ENCODE measurements at regions not wholly inside any gene's neighbourhood (a gene's known extent, or its start where the extent isn't known, plus 50 kb on each side); places are given as distances from the start of the nearest gene placed in this dataset.
"Not testable (repeated sequence)": the region's sequence is repeated elsewhere in the genome, so short reads cannot be mapped to it uniquely, and the experiment has no call there.

DNA sequence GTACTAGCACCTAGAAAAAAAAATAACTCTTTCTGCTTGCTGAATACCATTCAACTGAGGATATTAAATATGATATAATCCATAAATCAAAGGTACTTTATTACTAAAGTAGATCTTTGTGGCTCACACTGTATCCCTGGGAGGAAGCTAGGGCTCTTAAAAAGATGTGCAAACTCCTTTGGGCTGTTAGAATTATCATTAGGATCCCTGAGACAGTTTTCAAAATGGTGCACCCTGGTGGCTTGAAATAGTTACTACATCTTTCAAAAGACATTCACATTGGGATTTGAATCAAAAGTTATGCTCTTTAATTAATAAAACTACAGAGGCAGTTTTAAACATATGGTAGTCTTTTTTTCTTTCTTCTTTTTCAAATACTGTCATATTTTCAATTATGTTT, 228.5 kb upstream of the G2E3 start:
- no peak for DNase-seq

DNA sequence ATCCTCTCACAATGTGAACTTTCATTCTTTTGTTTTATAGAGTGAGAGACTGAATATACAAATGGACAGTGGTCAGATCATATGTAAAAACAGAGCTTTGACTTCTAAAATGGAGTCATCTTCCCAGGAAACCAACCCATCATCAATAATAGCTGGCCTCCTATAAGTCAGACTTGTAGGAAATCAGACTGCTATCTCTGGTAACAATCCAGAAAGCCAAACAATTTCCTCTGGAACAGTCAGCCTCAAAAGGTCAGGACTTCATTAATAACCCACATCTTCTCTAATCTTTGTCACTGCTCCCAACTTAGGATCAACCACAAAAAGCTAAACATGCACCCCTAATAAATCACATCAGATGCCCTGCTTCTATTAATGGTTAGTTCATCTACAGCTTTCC, 227.9 kb upstream of the G2E3 start:
- DNase-seq, result no peak

DNA sequence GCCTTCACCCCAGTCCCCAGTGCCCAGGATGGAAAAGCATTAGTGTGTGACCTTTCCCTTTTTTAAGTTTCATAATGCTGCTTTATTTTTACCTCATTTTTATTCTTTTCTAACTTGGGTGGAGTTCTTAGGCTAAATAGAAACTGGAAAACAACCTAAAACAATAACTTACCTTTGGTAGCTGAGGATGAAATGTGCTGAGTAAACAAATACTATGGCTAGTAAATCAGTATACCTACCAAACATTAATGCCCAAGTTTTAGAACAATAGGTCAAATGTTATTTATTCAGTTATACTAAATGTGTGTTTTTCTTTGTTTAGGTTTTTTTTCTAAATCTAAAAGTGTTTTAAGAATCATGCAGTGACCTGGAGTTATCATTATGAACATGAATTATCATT, 226.6 kb upstream of the G2E3 start:
- DNase-seq, result no peak

GRCh38 chr14:30333934-30334333, 225.0 kb upstream of the G2E3 start:
- DNase-seq, result no peak

GRCh38 chr14:30337456-30337855, 221.5 kb upstream of the G2E3 start:
- no peak for DNase-seq

GRCh38 chr14:30339311-30339901, 219.6 kb upstream of the G2E3 start:
- DNase-seq, result no peak

DNA sequence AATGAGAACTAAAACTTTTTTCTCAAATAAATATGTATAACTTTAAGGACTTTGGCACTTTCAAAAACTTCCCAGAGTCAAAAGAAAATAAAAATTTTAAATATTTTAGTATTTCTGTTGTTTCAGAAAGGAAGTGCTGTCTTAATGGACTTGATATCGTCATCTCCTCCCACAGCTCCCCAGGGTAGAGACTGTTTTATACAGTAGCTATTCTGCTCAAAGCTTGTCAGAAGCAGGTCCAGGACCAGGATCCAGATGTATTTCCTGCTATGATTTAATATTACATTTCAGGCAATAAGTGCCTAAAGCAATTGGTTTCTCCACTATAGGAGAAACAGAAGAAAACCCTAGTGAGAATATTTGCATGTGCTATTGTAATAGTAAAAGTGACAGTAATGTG, 218.5 kb upstream of the G2E3 start:
- DNase-seq, result no peak

DNA sequence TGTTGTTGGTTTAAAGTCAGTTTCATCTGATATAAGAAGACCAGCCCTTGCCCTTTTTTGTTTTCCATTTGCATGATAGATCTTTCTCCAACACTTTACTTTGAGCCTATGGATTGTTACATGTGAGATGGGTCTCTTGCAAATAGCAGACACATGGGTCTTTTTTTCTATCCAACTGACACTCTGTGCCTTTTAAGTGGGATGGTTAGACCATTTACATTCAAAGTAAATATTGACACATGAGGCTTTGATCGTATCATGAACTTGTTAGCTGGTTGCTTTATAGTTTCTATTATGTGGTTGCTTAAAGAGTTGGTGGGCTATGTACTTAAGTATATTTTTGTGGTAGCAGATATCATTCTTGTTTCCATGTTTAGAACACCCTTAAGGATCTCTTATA, 213.4 kb upstream of the G2E3 start:
- no peak for DNase-seq

GRCh38 chr14:30348445-30348844, 210.5 kb upstream of the G2E3 start:
- no peak for DNase-seq

GRCh38 chr14:30349520-30349919, 209.4 kb upstream of the G2E3 start:
- DNase-seq, result no peak

DNA sequence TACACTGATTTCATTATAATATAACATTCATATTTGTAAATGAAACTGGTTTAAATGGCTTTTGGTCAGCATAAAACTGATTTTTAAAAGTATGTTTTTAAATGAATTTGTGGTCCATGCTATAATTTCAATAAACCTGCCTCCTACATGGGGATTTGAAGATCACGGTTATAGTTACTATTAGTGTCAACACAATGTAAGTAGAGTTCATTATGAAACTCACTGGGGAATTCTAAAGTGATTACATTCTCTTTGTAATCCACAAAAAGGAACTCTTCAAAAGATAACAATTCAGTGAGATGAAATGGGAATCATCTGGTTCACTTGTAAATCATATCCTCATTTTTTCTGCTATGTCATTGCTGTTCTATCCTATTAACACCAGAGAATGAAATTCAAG, 204.5 kb upstream of the G2E3 start:
- DNase-seq, result no peak

DNA sequence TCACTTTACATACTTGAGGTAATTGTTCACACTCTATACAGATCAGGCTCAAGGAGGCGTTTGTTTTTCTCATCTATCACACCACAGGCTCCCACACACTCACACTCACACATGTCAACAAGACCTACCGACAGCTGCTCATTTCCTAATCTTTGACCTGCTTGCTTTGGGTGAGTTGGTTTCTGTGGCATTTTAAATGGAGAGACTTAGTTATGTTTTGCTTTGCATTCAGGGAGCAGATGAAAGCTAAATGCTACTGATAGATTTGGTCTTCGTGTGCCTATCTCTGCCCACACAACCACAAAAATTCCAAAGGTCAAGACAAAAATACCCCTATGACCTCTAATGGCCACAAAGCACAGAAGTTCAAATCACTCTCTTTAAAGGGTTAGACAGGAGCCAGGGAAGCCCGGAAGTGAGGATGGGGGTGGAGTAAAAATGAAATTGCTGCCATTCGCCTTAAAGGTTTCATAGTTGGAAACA, 203.5 kb upstream of the G2E3 start:
- DNase-seq, result no peak

DNA sequence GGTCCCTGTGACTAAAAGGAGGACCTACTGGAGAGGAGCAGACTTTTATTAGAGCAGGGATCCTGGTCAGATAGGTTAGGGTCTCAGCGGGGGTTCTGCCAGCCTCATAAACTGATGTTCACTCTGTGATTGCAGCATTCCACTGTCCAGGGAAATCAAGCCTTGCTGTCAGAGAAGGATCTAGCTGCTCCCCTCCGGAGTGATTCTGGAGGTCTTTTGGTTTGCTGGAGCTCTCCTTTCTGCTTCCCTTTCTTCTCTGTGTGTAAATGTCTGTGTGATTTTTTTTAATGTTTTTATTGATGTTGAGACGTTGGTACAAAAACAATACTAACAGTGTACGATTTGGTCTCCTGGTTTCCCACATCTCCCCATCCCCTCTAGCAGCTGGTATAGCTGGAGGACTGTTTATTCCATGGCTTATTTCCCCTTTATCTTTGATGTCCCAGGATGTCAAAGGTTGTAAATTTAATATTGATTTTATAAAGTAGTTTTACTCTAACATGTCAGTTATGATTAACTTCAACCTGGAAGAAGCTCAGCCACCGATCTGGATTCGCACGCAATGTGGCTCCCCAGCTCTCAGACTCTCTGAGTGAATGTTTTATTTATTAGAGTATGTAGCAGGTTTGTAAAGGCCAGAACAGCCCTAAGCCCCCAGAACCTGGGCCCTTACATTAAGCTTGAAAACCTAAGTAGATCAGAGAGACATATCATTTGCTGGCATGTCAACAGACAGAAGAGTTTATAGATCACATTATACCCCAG, 202.3 kb upstream of the G2E3 start:
- DNase-seq, result no peak

DNA sequence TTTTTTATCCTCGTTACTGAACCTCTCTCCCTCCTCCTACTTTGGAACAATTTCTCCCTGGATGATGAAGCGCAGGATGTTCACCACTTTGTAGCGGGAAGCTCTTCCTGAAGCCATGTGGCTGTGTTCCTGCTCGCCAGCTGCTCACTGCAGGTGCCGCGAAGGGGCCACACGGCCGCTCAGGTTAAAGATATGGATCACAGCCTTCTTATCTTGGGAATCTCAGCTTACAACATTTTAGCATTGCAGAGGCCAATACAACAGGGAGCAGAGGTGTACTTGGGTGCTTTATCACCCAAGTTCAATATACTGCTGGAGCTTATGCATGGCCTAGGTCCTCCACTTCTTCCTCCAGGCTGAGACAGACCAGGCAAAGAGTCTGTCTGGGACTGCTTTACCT, 201.2 kb upstream of the G2E3 start:
- DNase-seq, result no peak

DNA sequence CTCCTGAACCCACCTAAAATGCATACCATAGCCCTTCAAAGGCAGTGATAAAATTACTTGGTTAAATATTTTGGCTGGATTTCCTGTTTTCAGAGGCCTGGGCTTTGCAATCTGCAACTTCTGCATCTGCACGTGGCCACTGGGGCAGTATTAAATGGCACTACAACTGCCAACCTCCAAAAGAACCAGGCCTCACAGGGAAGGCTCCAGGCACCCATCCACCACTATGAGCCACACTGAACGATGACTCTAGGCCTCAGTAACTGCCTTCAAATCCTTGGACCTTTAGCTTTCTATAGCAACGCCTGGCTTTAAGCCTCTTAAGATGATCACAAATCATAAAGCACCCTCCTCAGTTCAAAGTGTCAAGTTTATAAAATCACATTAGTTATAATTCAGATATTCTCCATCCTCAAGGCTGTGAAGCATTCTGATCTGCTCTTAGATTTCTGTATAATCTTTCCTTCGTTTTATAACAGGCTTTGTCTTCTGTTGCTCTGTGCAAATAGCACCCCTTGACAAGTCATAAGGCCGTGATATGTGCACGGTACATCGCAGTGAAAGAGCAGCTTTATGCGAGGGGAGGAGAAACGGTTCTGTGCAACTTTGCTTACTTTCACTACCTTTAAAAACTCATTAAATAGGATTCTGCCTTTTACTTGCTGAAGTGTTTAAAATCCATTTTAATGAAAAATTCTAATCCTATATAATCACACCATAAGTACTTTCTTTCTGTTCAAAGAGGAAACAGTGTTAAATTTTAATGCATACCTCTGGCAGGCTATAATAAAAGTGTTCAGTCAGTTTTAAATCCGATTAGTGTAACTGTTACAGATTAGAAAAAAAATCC, 196.4 kb upstream of the G2E3 start:
- DNase-seq, result no peak

GRCh38 chr14:30363219-30363880, 195.6 kb upstream of the G2E3 start:
- DNase-seq, result not testable (repeated sequence)

GRCh38 chr14:30369502-30370180, 189.3 kb upstream of the G2E3 start:
- DNase-seq, result no peak

DNA sequence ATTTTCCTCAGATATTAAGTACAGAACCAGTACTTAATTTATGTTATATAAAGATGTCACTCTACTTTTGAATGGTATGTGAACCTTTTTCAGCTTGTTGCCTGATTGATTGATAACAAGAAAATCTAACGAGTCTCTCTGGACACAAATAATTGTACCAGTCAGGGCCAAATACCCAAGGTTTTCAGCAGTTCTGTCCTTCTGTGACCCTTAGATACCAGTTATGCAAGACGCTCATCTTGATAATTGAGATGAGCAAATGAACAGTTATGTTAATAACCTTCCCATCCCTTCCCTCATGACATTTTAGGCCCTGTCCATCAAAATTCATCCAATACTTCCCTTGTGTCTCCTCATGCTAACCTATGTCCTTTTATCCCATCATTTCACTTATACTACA, 185.9 kb upstream of the G2E3 start:
- no peak for DNase-seq

GRCh38 chr14:30373526-30373925, 185.4 kb upstream of the G2E3 start:
- no peak for DNase-seq

DNA sequence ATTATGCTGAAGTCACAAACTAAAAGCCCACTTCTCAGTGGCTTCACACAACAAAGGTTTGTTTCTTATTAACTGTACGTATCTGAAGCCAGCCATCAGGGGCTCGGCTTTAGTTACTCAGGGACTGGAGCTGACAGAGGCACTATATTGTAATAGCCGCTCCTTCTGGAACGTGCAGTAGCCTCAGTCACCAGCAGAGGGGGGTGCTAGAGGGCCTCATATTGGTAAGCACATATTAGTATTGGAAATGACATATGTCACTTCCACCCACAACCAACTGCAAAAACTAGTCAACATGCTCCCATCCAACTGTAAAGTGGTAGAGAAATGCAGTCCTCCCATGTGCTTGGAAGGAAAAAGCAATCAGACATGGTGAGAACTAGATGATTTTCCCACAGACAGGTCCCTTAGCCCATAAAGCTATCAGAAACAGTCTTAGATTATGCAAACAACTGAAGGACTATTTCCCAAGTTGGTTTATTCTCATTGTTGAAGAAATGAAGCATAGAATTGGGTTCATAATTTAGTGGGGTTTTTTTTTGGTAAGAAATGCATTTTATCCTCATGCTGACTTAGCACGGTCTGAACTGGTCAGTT, 183.6 kb upstream of the G2E3 start:
- DNase-seq, result no peak

DNA sequence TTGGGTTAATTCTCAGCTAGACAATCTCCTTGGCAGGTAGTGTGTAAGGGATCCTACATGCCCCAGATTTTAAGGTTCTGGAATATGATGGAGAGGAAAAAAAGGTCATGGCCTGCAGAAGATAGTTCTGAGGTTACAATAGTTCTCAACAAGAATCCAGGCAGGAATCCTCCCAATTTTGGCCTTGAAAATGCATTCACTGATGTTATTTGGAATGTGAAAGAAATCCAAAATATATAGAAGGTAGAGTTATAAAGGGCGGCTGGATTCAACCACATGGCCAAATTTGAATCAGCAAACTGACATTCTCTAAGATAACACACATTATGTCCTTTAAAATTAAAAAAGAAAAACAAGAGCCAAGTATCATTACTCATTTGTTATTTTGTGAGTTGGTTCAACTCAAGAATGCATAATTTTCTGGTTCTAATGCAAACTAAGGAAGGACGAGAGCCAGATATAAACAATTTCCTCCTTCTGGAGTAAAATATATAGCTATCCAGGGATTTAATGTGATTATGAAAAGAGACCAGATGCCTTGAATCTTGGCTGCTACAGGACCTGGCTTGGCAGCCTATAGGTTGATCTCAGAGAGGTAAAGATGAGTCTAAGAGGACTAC, 177.0 kb upstream of the G2E3 start:
- DNase-seq, result no peak

- DNase-seq, result no peak
These were observed 173.0 kb upstream of the G2E3 start for GRCh38 chr14:30385925-30386324.
